SKM-1 (cell line): ENCODE measurements at regions not wholly inside any gene's neighbourhood (a gene's known extent, or its start where the extent isn't known, plus 50 kb on each side); places are given as distances from the start of the nearest gene placed in this dataset.
"Not testable (repeated sequence)": the region's sequence is repeated elsewhere in the genome, so short reads cannot be mapped to it uniquely, and the experiment has no call there.

Source experiments
- DNase-seq: peaks from one replicate; lab custom pipeline; 2025; ENCODE audit not compliant: unreplicated experiment; lab: John Stamatoyannopoulos, UW

- DNase-seq: no peak
Observed at GRCh38 chr5:101532430-101532829, 629.3 kb upstream of the ST8SIA4 start.

GRCh38 chr5:101531026-101531425 lies 627.9 kb upstream of the ST8SIA4 start:
- DNase-seq: peak; percentile 79

GRCh38 chr5:101529094-101529493 lies 626.0 kb upstream of the ST8SIA4 start:
- DNase-seq: not testable (repeated sequence)

- DNase-seq: no peak
Observed at GRCh38 chr5:101520417-101520816, 617.3 kb upstream of the ST8SIA4 start.

- DNase-seq: no peak
Observed at GRCh38 chr5:101517795-101518194, 614.7 kb upstream of the ST8SIA4 start.

- DNase-seq: no peak
Observed at GRCh38 chr5:101515721-101516120, 612.6 kb upstream of the ST8SIA4 start.

- no peak for DNase-seq
Observed at GRCh38 chr5:101505891-101506570, 602.9 kb upstream of the ST8SIA4 start.

- DNase-seq: no peak
Observed at GRCh38 chr5:101482931-101483330, 579.8 kb upstream of the ST8SIA4 start.

GRCh38 chr5:101473483-101473882 lies 570.4 kb upstream of the ST8SIA4 start:
- no peak for DNase-seq

- DNase-seq: no peak
Observed at GRCh38 chr5:101461455-101461854, 558.4 kb upstream of the ST8SIA4 start.

- DNase-seq: no peak
Observed at GRCh38 chr5:101458587-101458986, 555.5 kb upstream of the ST8SIA4 start.

- no peak for DNase-seq
Observed at GRCh38 chr5:101455851-101456250, 552.8 kb upstream of the ST8SIA4 start.

- no peak for DNase-seq
Observed at GRCh38 chr5:101455048-101455447, 552.0 kb upstream of the ST8SIA4 start.

- DNase-seq: not testable (repeated sequence)
Observed at GRCh38 chr5:101442281-101442680, 539.2 kb upstream of the ST8SIA4 start.

- DNase-seq: no peak
Observed at GRCh38 chr5:101440173-101440572, 537.1 kb upstream of the ST8SIA4 start.

- no peak for DNase-seq
Observed at GRCh38 chr5:101437351-101437750, 534.3 kb upstream of the ST8SIA4 start.

GRCh38 chr5:101435768-101436167 lies 532.7 kb upstream of the ST8SIA4 start:
- no peak for DNase-seq

GRCh38 chr5:101431201-101431600 lies 528.1 kb upstream of the ST8SIA4 start:
- DNase-seq: no peak

GRCh38 chr5:101430551-101430950 lies 527.5 kb upstream of the ST8SIA4 start:
- no peak for DNase-seq

GRCh38 chr5:101429241-101429640 lies 526.2 kb upstream of the ST8SIA4 start:
- no peak for DNase-seq

- no peak for DNase-seq
Observed at GRCh38 chr5:101425339-101425859, 522.3 kb upstream of the ST8SIA4 start.

GRCh38 chr5:101424530-101425175 lies 521.6 kb upstream of the ST8SIA4 start:
- DNase-seq: no peak

- DNase-seq: no peak
Observed at GRCh38 chr5:101418713-101419118, 515.6 kb upstream of the ST8SIA4 start.
